ENCODE measurements at regions not wholly inside any gene's neighbourhood (a gene's known extent, or its start where the extent isn't known, plus 50 kb on each side); places are given as distances from the start of the nearest gene placed in this dataset.

DNA sequence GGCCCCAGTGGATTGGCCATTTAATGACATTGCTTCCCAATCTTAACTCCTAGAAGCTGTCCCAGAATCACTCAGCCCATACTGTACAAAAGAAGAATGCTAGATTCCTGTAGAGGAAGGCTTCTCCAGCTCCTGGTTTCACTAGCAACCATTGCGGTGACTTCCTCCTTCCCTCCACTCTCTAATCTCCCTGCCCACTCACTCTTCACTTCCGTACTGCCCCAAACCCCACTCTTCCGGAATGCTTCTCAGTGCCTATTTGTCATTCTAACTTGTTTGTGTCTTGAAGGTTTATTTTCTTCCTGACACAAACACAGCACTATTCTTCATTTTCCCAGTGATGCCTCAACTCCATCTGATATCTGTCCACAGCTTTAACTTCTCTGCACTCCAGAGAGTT is 97.1 kb upstream of the SPATA16 start:
- Histone ChIP-seq H3K27me3 (ENCODE audit: insufficient read depth, low read length) (no peaks in the 10 kb centered on the region), H4K20me1 (ENCODE audit: insufficient read depth, low read length) (no peaks in the 10 kb centered on the region), H3K79me2 (ENCODE audit: insufficient read depth, low read length) (no peaks in the 10 kb centered on the region), H2AFZ (ENCODE audit: low read length) (no peak overlapping the region), H3K9me3 (ENCODE audit: low read depth, low read length) (no peaks in the 10 kb centered on the region), H3K4me1 (ENCODE audit: insufficient read depth, low read length) (no peaks in the 10 kb centered on the region), H3K27ac (ENCODE audit: low read depth, low read length) (no peak overlapping the region), H3K4me2 (ENCODE audit: insufficient read depth, low read length) (no peak overlapping the region), H3K4me3 (ENCODE audit: insufficient read depth, low read length) (no peak overlapping the region), H3K36me3 (ENCODE audit: insufficient read depth, low read length) (no peaks in the 10 kb centered on the region)
- DNase-seq (ENCODE audit: insufficient read length, low spot score, missing footprints), result no peak
- TF ChIP-seq, protein P1, sequence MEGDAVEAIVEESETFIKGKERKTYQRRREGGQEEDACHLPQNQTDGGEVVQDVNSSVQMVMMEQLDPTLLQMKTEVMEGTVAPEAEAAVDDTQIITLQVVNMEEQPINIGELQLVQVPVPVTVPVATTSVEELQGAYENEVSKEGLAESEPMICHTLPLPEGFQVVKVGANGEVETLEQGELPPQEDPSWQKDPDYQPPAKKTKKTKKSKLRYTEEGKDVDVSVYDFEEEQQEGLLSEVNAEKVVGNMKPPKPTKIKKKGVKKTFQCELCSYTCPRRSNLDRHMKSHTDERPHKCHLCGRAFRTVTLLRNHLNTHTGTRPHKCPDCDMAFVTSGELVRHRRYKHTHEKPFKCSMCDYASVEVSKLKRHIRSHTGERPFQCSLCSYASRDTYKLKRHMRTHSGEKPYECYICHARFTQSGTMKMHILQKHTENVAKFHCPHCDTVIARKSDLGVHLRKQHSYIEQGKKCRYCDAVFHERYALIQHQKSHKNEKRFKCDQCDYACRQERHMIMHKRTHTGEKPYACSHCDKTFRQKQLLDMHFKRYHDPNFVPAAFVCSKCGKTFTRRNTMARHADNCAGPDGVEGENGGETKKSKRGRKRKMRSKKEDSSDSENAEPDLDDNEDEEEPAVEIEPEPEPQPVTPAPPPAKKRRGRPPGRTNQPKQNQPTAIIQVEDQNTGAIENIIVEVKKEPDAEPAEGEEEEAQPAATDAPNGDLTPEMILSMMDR (IDR thresholded peaks at IDR 0.05; ENCODE audit: extremely low read depth, low read depth, low read length), result no peak

DNA sequence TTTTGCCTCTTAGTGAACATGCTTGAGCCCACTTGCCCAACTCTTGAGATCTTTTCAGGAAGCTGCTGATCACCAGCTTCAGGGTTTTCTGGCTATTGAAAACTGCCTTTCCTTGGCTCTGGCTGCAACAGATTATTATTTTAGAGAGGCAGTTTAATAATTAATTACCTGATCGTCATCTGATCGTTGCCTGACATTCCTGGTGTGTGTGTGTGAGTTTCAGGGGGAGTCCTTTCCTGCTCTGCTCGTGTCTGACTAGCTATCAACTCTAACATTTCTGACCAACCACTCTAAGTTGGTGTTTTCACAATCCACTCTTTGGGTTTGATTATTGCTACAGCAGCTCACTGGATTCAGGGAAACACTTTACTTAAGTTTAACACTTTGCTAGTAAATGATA is 84.3 kb upstream of the SPATA16 start:
- Histone ChIP-seq H3K4me1 (ENCODE audit: insufficient read depth, low read length) (no peaks in the 10 kb centered on the region), H2AFZ (ENCODE audit: low read length) (no peak overlapping the region), H3K27ac (ENCODE audit: low read depth, low read length) (no peak overlapping the region), H3K36me3 (ENCODE audit: insufficient read depth, low read length) (no peaks in the 10 kb centered on the region), H3K27me3 (ENCODE audit: insufficient read depth, low read length) (no peaks in the 10 kb centered on the region), H3K4me2 (ENCODE audit: insufficient read depth, low read length) (no peak overlapping the region), H3K79me2 (ENCODE audit: insufficient read depth, low read length) (no peaks in the 10 kb centered on the region), H3K4me3 (ENCODE audit: insufficient read depth, low read length) (no peak overlapping the region), H4K20me1 (ENCODE audit: insufficient read depth, low read length) (no peaks in the 10 kb centered on the region), H3K9me3 (ENCODE audit: low read depth, low read length) (no peaks in the 10 kb centered on the region)
- TF ChIP-seq, protein P1 (IDR thresholded peaks at IDR 0.05; ENCODE audit: extremely low read depth, low read depth, low read length), result no peak
- DNase-seq (ENCODE audit: insufficient read length, low spot score, missing footprints), result no peak

DNA sequence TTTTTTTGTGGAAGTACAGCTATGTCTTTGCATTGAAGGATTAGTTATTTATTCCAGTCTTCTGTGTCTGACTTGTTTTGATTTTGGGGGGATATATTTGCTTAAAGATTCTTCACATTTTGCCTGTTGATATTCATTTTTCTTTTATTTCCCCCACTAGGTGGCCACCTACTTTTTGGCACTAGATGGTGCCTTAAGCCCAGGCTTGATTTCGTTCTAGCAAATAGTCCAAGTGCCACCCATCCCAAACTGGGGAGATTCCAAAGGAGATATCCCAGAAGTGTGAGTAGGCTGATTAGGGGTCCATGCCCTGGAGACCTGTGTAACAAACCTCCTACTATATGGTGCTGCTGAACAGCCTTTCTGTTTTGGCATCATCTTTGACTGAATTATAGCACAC is 80.0 kb upstream of the SPATA16 start:
- H3K27me3 ChIP-seq (ENCODE audit: insufficient read depth, low read length), result no peaks in the 10 kb centered on the region
- no peaks in the 10 kb centered on the region for H3K79me2 ChIP-seq (ENCODE audit: insufficient read depth, low read length)
- no peaks in the 10 kb centered on the region for H3K4me1 ChIP-seq (ENCODE audit: insufficient read depth, low read length)
- TF ChIP-seq, protein P1 (IDR thresholded peaks at IDR 0.05; ENCODE audit: extremely low read depth, low read depth, low read length), result peak; percentile 14
- H3K4me2 ChIP-seq (ENCODE audit: insufficient read depth, low read length), result no peak overlapping the region
- no peaks in the 10 kb centered on the region for H3K9me3 ChIP-seq (ENCODE audit: low read depth, low read length)
- H3K27ac ChIP-seq (ENCODE audit: low read depth, low read length), result no peak overlapping the region
- no peak for DNase-seq (ENCODE audit: insufficient read length, low spot score, missing footprints)
- H3K4me3 ChIP-seq (ENCODE audit: insufficient read depth, low read length), result no peak overlapping the region
- no peaks in the 10 kb centered on the region for H3K36me3 ChIP-seq (ENCODE audit: insufficient read depth, low read length)
- no peak overlapping the region for H2AFZ ChIP-seq (ENCODE audit: low read length)
- no peaks in the 10 kb centered on the region for H4K20me1 ChIP-seq (ENCODE audit: insufficient read depth, low read length)

DNA sequence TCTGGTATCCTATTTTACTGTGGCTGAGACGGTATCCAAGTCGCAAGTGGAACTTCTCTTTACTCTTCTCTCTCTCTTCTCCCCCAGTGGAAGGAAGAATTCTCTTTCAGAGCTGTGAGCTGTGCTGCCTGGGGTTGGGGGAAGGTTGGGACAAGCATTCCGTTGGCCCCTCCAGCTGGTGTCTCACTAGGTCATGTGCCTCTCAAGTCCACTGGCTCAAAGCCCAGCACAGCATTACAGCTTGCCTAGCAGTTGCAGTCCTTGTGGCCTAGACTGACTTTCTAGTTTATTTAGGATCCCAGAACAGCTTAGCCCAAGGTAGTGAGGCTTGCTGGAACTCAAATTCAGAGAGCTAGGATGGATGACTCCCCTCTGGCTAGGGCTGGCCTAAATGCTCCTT is 76.1 kb upstream of the SPATA16 start:
- Histone ChIP-seq H3K4me1 (ENCODE audit: insufficient read depth, low read length) (no peaks in the 10 kb centered on the region), H3K36me3 (ENCODE audit: insufficient read depth, low read length) (no peaks in the 10 kb centered on the region), H3K9me3 (ENCODE audit: low read depth, low read length) (no peaks in the 10 kb centered on the region), H3K79me2 (ENCODE audit: insufficient read depth, low read length) (no peaks in the 10 kb centered on the region), H3K27me3 (ENCODE audit: insufficient read depth, low read length) (no peaks in the 10 kb centered on the region), H3K4me2 (ENCODE audit: insufficient read depth, low read length) (no peak overlapping the region), H2AFZ (ENCODE audit: low read length) (no peak overlapping the region), H3K4me3 (ENCODE audit: insufficient read depth, low read length) (no peak overlapping the region), H3K27ac (ENCODE audit: low read depth, low read length) (no peak overlapping the region), H4K20me1 (ENCODE audit: insufficient read depth, low read length) (no peaks in the 10 kb centered on the region)
- TF ChIP-seq, protein P1 (IDR thresholded peaks at IDR 0.05; ENCODE audit: extremely low read depth, low read depth, low read length), result no peak
- DNase-seq (ENCODE audit: insufficient read length, low spot score, missing footprints), result no peak

Data from osteoblast (primary cell).